ENCODE measurements at regions not wholly inside any gene's neighbourhood (a gene's known extent, or its start where the extent isn't known, plus 50 kb on each side); places are given as distances from the start of the nearest gene placed in this dataset.

DNA sequence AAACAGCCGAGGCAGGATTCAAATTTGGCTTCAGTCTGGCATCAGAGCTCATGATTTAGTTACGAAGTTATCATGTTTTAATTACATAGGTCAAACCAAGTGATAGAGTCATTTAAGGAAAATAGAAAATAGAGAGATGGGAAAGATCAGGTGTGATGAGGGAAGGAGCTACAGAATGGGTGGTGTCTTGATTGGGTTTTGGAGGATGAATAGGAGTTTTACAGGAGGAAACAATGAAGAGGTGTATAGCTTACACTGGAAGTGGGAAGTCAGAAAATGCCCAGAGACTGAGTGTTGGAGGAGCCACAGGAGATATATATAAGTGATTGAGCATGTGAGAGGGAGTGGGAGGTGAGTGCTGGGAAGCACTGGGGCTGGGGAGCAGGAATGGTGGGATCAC is 264.2 kb upstream of the TNP1 start:
- no peak overlapping the region for H3K4me3 ChIP-seq (replicated peaks; ENCODE audit: low read depth, low read length)
- DNase-seq (ENCODE audit: low read depth), result no peak
- TF ChIP-seq, protein P1, sequence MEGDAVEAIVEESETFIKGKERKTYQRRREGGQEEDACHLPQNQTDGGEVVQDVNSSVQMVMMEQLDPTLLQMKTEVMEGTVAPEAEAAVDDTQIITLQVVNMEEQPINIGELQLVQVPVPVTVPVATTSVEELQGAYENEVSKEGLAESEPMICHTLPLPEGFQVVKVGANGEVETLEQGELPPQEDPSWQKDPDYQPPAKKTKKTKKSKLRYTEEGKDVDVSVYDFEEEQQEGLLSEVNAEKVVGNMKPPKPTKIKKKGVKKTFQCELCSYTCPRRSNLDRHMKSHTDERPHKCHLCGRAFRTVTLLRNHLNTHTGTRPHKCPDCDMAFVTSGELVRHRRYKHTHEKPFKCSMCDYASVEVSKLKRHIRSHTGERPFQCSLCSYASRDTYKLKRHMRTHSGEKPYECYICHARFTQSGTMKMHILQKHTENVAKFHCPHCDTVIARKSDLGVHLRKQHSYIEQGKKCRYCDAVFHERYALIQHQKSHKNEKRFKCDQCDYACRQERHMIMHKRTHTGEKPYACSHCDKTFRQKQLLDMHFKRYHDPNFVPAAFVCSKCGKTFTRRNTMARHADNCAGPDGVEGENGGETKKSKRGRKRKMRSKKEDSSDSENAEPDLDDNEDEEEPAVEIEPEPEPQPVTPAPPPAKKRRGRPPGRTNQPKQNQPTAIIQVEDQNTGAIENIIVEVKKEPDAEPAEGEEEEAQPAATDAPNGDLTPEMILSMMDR (IDR thresholded peaks at IDR 0.05; ENCODE audit: low read length, missing control alignments), result no peak

DNA sequence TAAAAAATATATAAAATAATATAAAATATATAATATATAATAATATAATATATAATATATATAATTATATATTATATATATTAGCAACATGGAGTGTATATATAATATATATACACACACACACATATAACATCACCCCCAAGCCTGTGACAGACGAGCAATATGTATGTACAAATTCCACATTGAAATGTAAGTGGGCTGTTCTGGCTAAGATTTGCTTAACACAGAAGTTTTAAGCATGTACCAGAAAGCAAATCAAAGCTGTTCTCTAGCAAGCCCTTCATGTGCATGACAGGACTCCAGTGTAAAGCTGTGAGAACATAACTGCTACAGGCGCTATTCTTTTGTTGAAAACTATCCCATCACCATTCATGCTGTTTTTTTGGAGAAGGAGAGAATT is 261.7 kb upstream of the TNP1 start:
- no peak for DNase-seq (ENCODE audit: low read depth)
- H3K4me3 ChIP-seq (replicated peaks; ENCODE audit: low read depth, low read length), result no peak overlapping the region
- TF ChIP-seq, protein P1 (IDR thresholded peaks at IDR 0.05; ENCODE audit: low read length, missing control alignments), result no peak

DNA sequence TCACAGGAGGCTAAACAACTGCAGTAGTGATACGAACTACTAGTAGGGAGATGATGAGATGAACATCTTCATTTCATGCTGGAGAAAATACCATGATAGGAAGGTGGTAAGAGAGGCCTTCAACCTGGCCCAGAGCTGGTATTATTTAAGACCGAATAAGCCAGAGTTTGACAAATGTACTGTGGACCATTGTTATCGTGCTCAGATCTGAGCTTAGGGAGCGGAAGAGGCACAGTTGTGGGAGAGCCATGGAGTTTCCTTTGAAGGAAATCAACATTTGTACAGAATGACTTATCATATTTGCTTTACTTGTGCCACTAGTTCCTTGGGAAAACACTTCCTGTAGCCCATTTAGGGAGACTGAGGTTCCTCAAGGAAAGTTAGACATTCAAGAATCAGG is 260.6 kb upstream of the TNP1 start:
- H3K4me3 ChIP-seq (replicated peaks; ENCODE audit: low read depth, low read length), result no peak overlapping the region
- TF ChIP-seq, protein P1 (IDR thresholded peaks at IDR 0.05; ENCODE audit: low read length, missing control alignments), result no peak
- DNase-seq (ENCODE audit: low read depth), result no peak

DNA sequence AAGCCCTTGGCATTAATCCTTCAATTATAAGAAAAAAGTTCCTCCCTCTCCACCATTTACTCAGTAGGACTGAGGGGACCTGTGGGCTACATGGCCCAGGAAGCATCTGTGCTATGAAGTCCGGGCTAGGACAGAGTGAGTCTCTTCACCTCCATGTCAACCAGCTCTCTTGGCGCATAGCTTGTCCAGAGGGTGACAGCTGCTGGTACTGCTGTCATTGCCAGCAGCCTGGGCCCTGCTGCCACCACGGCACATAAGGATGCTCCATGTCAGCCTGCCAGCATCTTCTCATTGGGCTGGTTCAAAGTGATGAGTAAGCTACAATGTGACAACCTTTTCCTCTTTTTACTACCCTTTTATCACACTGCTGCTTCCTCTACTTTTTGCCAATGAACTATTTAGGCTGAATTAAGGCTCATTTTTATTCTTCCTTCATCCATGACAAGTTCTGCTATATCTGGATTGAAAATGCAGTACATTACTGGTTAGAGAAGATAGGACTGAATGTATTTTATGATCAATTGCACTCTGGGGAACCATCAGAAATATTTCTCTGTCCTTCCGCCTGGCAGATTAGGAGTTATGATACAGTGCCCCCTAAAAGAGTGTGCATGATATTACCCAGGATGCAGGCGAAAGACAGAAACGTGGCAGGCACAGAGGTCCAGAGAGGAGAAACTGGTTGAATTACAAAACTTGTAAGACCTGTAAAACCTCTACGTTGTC is 258.9 kb upstream of the TNP1 start:
- no peak overlapping the region for H3K4me3 ChIP-seq (replicated peaks; ENCODE audit: low read depth, low read length)
- TF ChIP-seq, protein P1 (IDR thresholded peaks at IDR 0.05; ENCODE audit: low read length, missing control alignments), result no peak
- no peak for DNase-seq (ENCODE audit: low read depth)

DNA sequence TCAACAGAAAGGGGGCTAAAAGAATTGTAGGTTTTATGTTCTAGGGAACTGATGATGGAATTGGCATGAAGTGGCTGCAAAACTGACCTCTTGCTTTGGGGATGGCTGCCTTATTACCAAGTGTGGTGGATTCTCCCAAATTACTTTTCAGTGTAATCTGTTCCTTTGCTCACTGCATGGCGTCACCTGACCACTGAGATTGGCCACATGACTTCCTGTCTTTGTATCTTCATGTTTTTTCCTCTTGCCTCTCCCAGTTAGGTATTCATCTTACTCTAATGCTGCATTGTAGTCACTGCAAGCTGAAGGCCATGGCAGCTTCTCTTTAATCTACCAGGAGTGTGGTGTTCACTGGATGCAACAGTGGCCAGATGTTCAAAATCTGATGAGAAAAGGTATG is 257.7 kb upstream of the TNP1 start:
- no peak overlapping the region for H3K4me3 ChIP-seq (replicated peaks; ENCODE audit: low read depth, low read length)
- no peak for DNase-seq (ENCODE audit: low read depth)
- TF ChIP-seq, protein P1 (IDR thresholded peaks at IDR 0.05; ENCODE audit: low read length, missing control alignments), result no peak

DNA sequence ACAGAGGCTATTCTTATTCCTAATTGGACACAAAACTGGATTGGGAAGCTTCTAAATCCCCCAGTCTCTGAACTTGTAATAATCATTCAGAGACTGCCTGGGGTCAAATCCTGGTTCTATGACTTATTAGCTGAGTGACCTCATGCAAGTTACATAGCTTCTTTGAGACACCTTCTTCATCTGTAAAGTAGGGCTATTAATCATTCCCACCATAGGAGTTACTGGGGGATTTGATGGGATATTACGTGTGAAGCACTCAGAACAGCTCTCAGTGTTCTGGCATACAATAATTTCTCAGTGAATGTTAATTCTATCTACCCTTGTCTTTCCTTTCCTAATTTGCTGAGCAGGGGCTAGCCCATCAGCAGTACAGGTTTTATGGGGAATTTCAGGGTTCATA is 256.7 kb upstream of the TNP1 start:
- H3K4me3 ChIP-seq (replicated peaks; ENCODE audit: low read depth, low read length), result no peak overlapping the region
- TF ChIP-seq, protein P1 (IDR thresholded peaks at IDR 0.05; ENCODE audit: low read length, missing control alignments), result no peak
- DNase-seq (ENCODE audit: low read depth), result no peak

DNA sequence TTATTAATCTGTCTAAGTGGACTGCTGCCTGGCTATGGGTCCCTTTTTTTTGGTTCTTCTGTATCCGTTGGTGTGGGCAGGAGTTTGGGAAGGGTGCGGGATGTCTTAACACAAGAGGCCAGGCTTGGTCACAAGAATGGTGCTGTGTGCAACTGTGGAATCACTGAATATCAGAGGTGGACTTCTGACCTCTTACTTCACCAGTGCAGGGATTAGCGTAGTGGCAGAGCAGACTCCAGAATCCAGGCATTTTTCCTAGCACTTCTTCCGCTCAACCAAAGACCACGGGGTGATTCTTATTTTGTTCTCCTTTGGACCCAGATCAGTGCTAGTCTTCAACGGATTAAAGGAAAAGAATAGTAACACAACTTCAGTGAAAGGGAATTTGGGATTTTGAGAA is 254.3 kb upstream of the TNP1 start:
- no peak for DNase-seq (ENCODE audit: low read depth)
- no peak overlapping the region for H3K4me3 ChIP-seq (replicated peaks; ENCODE audit: low read depth, low read length)
- TF ChIP-seq, protein P1 (IDR thresholded peaks at IDR 0.05; ENCODE audit: low read length, missing control alignments), result no peak

All from fibroblast of pulmonary artery (primary cell).